GM19438 (cell line): ENCODE measurements at regions not wholly inside any gene's neighbourhood (a gene's known extent, or its start where the extent isn't known, plus 50 kb on each side); places are given as distances from the start of the nearest gene placed in this dataset.
A peak's percentile ranks its signal among the peaks of the same experiment; 100 is the strongest.

Experiments used
- ATAC-seq: cut with Tn5 transposase; IDR thresholded peaks from one replicate; pipeline ENCODE4 v1.9.1; 2021; ENCODE audit warnings: low read depth; ENCODE audit not compliant: unreplicated experiment

DNA sequence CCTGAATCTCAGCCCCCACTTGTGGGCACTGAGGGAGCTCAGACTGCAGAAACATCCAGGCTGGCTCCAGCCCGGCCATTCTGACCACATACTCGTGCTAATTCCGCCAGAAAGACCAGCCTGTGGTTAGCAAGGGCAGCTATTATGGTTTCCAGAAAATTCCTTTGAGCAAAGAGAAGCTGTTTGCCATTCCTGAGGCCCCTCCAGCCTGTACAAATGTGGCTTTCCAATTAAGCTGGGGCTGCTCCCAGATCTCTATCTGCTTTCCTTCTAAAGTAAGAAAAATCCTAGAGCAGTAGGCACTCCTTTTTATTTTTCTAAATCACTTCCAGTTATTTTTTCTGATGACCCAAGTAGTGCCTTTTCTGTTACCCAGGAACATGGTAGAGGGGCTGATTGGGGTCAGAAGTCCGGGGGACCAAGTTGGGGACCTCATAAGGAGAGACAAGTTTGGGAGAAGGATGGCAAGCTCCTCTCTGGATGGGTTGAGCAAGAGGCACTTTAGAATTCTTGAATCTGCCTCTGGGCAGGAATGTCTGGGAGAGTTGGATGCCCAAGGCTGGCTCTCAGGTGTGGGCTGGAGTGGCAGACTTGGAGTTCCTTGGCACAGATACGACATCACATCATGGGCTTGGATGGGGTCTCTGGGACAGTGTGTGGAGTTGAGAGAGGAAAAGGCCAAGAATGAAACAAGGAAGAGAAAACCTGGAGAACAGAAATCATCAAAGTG, 83.3 kb upstream of the TNRC6C start:
- ATAC-seq = no peak

- no peak for ATAC-seq
These were observed 82.5 kb upstream of the TNRC6C start for GRCh38 chr17:77875881-77876509.

- no peak for ATAC-seq
These were observed 81.5 kb upstream of the TNRC6C start for GRCh38 chr17:77877036-77877435.

DNA sequence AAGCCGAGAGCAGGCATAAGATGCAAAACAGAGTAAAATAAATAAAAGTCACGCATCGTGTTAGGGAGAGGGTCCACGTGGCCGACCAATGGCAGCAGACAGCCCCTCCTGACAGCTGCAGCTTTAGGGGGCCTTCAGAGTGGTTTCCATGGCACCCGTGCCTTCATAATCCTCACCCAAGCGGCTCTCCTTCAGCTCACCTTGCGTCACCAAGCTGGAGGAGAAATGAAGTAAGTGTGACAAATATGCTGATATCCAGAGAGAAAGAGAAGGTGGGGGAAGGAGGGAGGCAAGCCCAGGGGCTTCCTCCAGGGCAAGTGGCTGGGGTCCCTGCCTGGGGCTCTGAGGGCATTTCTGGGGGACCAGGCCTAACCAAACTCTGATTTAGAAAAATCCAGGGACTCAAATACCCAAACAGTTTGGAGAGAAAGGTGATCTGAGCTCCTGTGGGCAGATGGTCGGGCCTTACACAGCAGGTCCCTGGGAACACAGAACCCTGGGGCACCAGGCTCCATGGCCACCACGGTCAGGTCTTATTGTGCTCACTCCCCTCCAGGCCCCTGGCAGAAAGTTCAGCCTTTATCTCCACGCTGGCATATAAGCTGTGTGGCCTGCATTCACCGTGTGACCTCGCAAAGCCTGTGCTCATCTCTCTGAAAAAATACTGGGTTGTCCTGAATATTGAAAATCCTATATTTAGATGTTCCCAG, 80.7 kb upstream of the TNRC6C start:
- no peak for ATAC-seq

DNA sequence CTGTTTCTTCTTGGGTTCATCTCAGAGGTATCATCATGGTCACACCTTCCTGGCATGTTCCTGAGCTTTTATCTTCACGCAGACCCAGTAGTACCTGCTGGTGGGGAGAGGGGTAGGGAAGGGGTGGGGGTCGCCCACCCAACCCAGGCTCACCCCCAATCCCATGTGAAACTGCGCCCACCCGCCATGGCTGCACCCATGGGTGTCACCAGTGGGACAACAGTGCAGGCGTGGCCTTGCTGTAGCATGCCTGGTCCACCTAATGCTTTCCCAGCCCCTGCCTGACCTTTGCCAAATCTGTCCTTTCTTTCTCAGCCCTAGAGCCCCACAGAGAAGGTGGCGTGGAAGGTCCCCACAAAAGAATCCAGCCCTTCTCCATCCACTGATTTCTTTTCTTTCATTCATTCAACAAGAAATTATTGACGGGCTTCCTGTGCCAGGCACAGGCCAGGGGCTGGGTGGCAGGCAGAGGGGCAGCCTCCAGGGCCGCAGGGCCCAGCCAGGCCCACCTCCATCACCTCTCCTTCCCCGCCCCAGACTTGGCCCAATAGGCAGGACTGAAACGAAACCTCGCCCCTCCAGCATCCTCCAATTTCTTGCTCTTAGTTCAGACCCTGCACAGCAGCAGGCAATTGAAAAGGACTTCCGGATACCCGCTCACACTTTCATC, 79.1 kb upstream of the TNRC6C start:
- no peak for ATAC-seq

GRCh38 chr17:77879896-77880280, 78.6 kb upstream of the TNRC6C start:
- no peak for ATAC-seq

- peak; percentile 8 for ATAC-seq
These were observed 77.6 kb upstream of the TNRC6C start for GRCh38 chr17:77880711-77881450.

- peak; percentile 94 for ATAC-seq
These were observed 77.0 kb upstream of the TNRC6C start for GRCh38 chr17:77881545-77881944.

DNA sequence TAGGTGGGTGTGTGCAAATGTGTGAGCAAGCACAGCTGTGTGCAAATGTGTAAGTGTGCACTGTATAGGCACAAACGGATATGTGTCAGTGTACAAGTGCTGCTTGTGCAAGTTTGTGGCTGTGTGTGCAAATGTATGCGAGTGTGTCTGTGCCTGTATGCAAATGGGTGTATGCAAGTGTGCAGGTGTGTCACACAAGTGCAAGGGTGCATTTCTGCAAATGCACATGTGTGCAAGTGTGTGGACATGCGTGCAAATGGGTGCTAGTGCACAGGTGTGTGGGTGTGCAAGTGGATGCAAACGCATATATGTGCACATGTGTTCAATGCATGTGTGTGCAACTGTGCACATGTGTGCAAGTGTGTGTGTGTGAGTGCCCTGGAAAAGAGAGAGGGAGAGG, 76.5 kb upstream of the TNRC6C start:
- ATAC-seq = no peak

DNA sequence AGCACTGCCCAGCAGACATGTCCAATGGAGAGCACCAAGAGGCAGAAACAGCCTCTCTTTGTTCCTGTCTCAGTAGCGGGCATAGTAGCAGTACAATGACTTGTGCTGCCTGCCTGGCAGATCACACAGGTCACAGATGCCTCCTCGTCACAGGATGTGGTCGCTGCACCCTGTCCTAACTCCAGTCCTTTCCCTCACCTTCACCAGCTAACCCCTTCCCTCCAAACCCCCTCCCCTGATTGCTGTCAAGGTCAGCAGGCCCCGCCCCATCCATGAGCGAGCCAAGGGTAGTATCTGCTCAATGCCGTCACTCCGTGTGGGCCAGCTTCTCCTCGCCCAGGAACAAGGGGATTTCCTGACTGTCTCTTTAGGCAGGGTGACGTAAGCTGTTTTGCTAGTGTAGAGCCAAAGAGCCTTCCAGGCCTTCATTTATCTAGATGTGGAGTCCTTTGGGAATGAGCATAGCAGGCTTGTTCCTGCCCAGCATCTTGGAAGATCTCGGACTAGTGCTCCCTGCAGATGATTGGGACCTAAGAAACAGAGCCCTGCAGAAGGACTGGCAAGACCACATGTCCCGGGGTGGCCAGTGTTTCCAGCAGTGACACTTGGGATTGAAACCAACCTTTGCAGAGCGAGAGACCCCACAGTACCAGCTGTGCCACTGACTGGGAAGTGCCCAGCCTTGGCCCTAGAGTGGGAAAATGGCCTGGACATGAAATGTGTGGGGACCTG, 75.9 kb upstream of the TNRC6C start:
- ATAC-seq = no peak

GRCh38 chr17:77883213-77883650, 75.3 kb upstream of the TNRC6C start:
- no peak for ATAC-seq

DNA sequence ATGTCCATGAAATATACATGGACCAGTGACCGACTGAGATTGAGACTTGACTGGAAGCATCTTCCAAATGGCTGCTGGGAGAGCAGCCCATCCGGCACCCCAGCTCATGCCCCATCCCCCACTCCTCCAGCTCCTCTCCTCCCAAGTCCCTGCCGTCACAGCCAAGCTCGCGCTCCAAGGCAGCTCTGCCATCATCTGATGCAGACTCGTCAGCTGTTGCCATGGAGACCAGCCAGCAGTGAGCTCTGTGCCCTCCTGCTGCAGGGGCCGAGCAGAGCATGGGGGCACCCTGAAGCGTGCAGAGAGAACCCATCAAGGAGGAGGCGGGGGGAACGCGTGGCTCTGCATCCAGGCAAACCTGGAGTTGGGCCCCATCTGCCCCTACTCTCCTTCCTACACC, 74.5 kb upstream of the TNRC6C start:
- ATAC-seq = no peak

GRCh38 chr17:77884967-77885641, 73.4 kb upstream of the TNRC6C start:
- no peak for ATAC-seq

DNA sequence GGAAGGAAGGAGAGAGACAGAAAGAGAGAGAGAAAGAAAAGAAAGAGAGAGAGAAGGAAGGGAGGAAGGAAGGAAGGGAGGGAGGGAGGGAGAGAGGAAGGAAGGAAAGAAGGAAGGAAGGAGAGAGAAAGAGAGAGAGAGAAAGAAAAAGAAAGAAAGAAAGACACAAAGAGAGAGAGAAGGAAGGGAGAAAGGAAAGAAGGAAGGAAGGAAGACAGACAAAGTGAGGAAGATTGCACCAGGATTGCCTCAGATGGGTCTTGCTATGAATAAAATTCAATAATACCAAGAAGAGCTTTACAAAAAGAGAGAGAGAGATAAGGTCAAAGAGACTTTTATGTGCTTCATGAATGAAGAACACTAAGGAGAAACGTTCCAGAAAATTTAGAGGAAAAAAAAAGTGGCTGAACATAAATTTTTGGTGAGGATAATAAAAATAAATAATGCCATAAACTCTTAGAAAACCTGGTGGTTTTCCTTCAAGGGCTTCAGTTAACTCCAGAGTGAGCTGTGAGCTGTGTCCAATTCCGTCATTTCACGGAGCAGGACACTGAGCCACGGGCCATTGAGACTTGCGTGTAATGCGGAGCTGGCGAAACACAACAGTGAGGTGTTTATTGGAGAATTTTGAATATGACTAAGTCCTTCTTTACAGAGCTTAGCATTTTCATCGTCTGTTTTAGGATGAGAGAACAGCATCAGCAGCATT, 72.7 kb upstream of the TNRC6C start:
- ATAC-seq = no peak

- ATAC-seq = no peak
These were observed 72.1 kb upstream of the TNRC6C start for GRCh38 chr17:77886387-77886728.

DNA sequence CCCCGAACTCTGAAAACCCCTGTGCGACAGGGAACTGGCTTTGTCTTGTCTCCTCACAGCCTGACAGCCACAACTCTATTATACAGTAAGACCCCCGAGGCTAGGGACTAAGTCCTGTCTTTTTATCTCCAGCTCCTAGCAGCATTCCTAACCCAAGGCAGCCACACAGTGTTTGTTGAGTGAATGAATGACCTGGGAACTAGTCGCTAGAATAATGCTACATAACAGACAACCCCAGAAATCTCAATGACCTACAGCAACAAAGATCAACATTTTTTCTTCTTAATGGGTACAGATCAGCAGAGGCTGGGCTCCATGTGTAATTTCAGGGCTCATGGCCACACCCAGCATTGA, 71.4 kb upstream of the TNRC6C start:
- no peak for ATAC-seq

- no peak for ATAC-seq
These were observed 70.8 kb upstream of the TNRC6C start for GRCh38 chr17:77887464-77888241.
